ENCODE measurements at regions not wholly inside any gene's neighbourhood (a gene's known extent, or its start where the extent isn't known, plus 50 kb on each side); places are given as distances from the start of the nearest gene placed in this dataset.
A peak's percentile ranks its signal among the peaks of the same experiment; 100 is the strongest.
"Not testable (repeated sequence)": the region's sequence is repeated elsewhere in the genome, so short reads cannot be mapped to it uniquely, and the experiment has no call there.

- Histone ChIP-seq H3K4me3 (no peak overlapping the region), H3K36me3 (no peaks in the 10 kb centered on the region), H3K27ac (no peak overlapping the region), H3K27me3 (no peaks in the 10 kb centered on the region), H3K4me1 (no peaks in the 10 kb centered on the region), H3K9me3 (no peaks in the 10 kb centered on the region)
- peak in 1 of 2 donors; percentile 55 for DNase-seq (ENCODE audit: extremely low spot score in 2 of 2)
- no peak for TF ChIP-seq CTCF (IDR thresholded peaks at IDR 0.05)
- no peak for TF ChIP-seq POLR2AphosphoS5 (IDR thresholded peaks at IDR 0.05; ENCODE audit: insufficient read depth in 1 of 2, low read depth in 1 of 2)
- no peak for TF ChIP-seq POLR2A (IDR thresholded peaks at IDR 0.05)
- intact Hi-C loops (cut with DNase I) = no loop called here
Observed at GRCh38 chr9:113734826-113735225, 141.3 kb upstream of the ZNF618 start.

GRCh38 chr9:113737517-113738271, 138.4 kb upstream of the ZNF618 start:
- no peaks in the 10 kb centered on the region for H3K27me3 ChIP-seq
- H3K36me3 ChIP-seq = no peaks in the 10 kb centered on the region
- DNase-seq (ENCODE audit: extremely low spot score in 2 of 2) = peak in 1 of 2 donors; percentile 12
- peak in 2 of 3 experiments; percentile 34 to 39 for TF ChIP-seq CTCF (IDR thresholded peaks at IDR 0.05)
- TF ChIP-seq POLR2AphosphoS5 (IDR thresholded peaks at IDR 0.05; ENCODE audit: insufficient read depth in 1 of 2, low read depth in 1 of 2) = no peak
- H3K4me3 ChIP-seq = no peak overlapping the region
- H3K4me1 ChIP-seq = no peaks in the 10 kb centered on the region
- H3K9me3 ChIP-seq = no peaks in the 10 kb centered on the region
- H3K27ac ChIP-seq = no peak overlapping the region
- intact Hi-C loops (cut with DNase I) = no loop called here

- intact Hi-C loops (cut with DNase I) = no loop called here
- Histone ChIP-seq H3K27me3 (no peaks in the 10 kb centered on the region), H3K27ac (no peak overlapping the region), H3K36me3 (no peaks in the 10 kb centered on the region), H3K9me3 (no peaks in the 10 kb centered on the region), H3K4me3 (no peak overlapping the region), H3K4me1 (no peaks in the 10 kb centered on the region)
- no peak for TF ChIP-seq POLR2A (IDR thresholded peaks at IDR 0.05)
- no peak for TF ChIP-seq POLR2AphosphoS5 (IDR thresholded peaks at IDR 0.05; ENCODE audit: insufficient read depth in 1 of 2, low read depth in 1 of 2)
- no peak for TF ChIP-seq CTCF (IDR thresholded peaks at IDR 0.05)
- DNase-seq (ENCODE audit: extremely low spot score in 2 of 2) = peak in 1 of 2 donors; percentile 79
Observed at GRCh38 chr9:113738496-113738892, 137.6 kb upstream of the ZNF618 start.

- H3K4me1 ChIP-seq = no peaks in the 10 kb centered on the region
- H3K9me3 ChIP-seq = no peaks in the 10 kb centered on the region
- H3K4me3 ChIP-seq = no peak overlapping the region
- no peaks in the 10 kb centered on the region for H3K36me3 ChIP-seq
- DNase-seq (ENCODE audit: extremely low spot score in 2 of 2) = peak in 1 of 2 donors; percentile 37
- no peaks in the 10 kb centered on the region for H3K27me3 ChIP-seq
- H3K27ac ChIP-seq = no peak overlapping the region
- TF ChIP-seq CTCF (IDR thresholded peaks at IDR 0.05) (no peak), POLR2AphosphoS5 (IDR thresholded peaks at IDR 0.05; ENCODE audit: insufficient read depth in 1 of 2, low read depth in 1 of 2) (no peak), POLR2A (IDR thresholded peaks at IDR 0.05) (no peak)
- intact Hi-C loops (cut with DNase I) = no loop called here
Observed at GRCh38 chr9:113738893-113739604, 137.1 kb upstream of the ZNF618 start.

GRCh38 chr9:113739605-113740507, 136.3 kb upstream of the ZNF618 start:
- H3K4me3 ChIP-seq; H3K4me1 ChIP-seq; H3K27me3 ChIP-seq; H3K36me3 ChIP-seq; H3K9me3 ChIP-seq; H3K27ac ChIP-seq; intact Hi-C loops (cut with DNase I): not testable (repeated sequence)
- DNase-seq (ENCODE audit: extremely low spot score in 2 of 2) = peak in 1 of 2 donors; percentile 67

- intact Hi-C loops (cut with DNase I); H3K27ac ChIP-seq; H3K27me3 ChIP-seq: not testable (repeated sequence)
Observed at GRCh38 chr9:113740508-113741500, 135.3 kb upstream of the ZNF618 start.

More at GRCh38 chr9:113740508-113741500, 135.3 kb upstream of the ZNF618 start:
- not testable (repeated sequence) for H3K4me1 ChIP-seq, H3K9me3 ChIP-seq, H3K4me3 ChIP-seq, H3K36me3 ChIP-seq
- peak in 1 of 2 donors; percentile 27 for DNase-seq (ENCODE audit: extremely low spot score in 2 of 2)
